GM19239 (cell line): ENCODE measurements at regions not wholly inside any gene's neighbourhood (a gene's known extent, or its start where the extent isn't known, plus 50 kb on each side); places are given as distances from the start of the nearest gene placed in this dataset.
"Not testable (repeated sequence)": the region's sequence is repeated elsewhere in the genome, so short reads cannot be mapped to it uniquely, and the experiment has no call there.

ENCODE experiments used
- DNase-seq: peaks from one replicate; pipeline ENCODE4 v3.0.0; 2011; ENCODE audit warnings: low spot score; ENCODE audit not compliant: insufficient read length
- FAIRE-seq: peaks from 2 replicates; lab custom pipeline; 2011; peaks lifted over from hg19 to GRCh38; lab: Jason Lieb, UNC

GRCh38 chr19:5290336-5291262, 50.0 kb downstream of the PTPRS start:
- no peak for FAIRE-seq
- no peak for DNase-seq

GRCh38 chr19:5289060-5289990, 51.3 kb downstream of the PTPRS start:
- DNase-seq (no peak), FAIRE-seq (no peak)

GRCh38 chr19:5288347-5288739, 52.3 kb downstream of the PTPRS start:
- FAIRE-seq, result no peak
- DNase-seq, result no peak

- DNase-seq, result no peak
- no peak for FAIRE-seq
Observed at GRCh38 chr19:5287066-5287465, 53.5 kb downstream of the PTPRS start.

GRCh38 chr19:5286465-5287029, 54.1 kb downstream of the PTPRS start:
- no peak for FAIRE-seq
- DNase-seq, result no peak

GRCh38 chr19:5285955-5286354, 54.7 kb downstream of the PTPRS start:
- no peak for DNase-seq
- no peak for FAIRE-seq

- FAIRE-seq (no peak), DNase-seq (no peak)
Observed at GRCh38 chr19:5285311-5285710, 55.3 kb downstream of the PTPRS start.

- DNase-seq (no peak), FAIRE-seq (no peak)
Observed at GRCh38 chr19:5282901-5283300, 57.7 kb downstream of the PTPRS start.

GRCh38 chr19:5281588-5281987, 59.0 kb downstream of the PTPRS start:
- FAIRE-seq (no peak), DNase-seq (no peak)

GRCh38 chr19:5275668-5276067, 64.9 kb downstream of the PTPRS start:
- not testable (repeated sequence) for FAIRE-seq, DNase-seq

- FAIRE-seq (no peak), DNase-seq (no peak)
Observed at GRCh38 chr19:5273782-5274181, 66.8 kb downstream of the PTPRS start.

GRCh38 chr19:5271145-5271544, 69.5 kb downstream of the PTPRS start:
- no peak for DNase-seq

GRCh38 chr19:5269926-5270325, 70.7 kb downstream of the PTPRS start:
- DNase-seq (no peak), FAIRE-seq (no peak)

More at GRCh38 chr19:5271145-5271544, 69.5 kb downstream of the PTPRS start:
- no peak for FAIRE-seq

- FAIRE-seq (no peak), DNase-seq (no peak)
Observed at GRCh38 chr19:5269279-5269678, 71.3 kb downstream of the PTPRS start.

- no peak for DNase-seq
- FAIRE-seq, result no peak
Observed at GRCh38 chr19:5268801-5269200, 71.8 kb downstream of the PTPRS start.

- no peak for DNase-seq
- FAIRE-seq, result no peak
Observed at GRCh38 chr19:5265260-5265659, 75.4 kb downstream of the PTPRS start.

- FAIRE-seq, result no peak
Observed at GRCh38 chr19:5264453-5264852, 76.2 kb downstream of the PTPRS start.

GRCh38 chr19:5263615-5264014, 77.0 kb downstream of the PTPRS start:
- FAIRE-seq (no peak), DNase-seq (no peak)

More at GRCh38 chr19:5264453-5264852, 76.2 kb downstream of the PTPRS start:
- no peak for DNase-seq

GRCh38 chr19:5262721-5263120, 77.9 kb downstream of the PTPRS start:
- DNase-seq (no peak), FAIRE-seq (no peak)

GRCh38 chr19:5261156-5261890, 79.3 kb downstream of the PTPRS start:
- DNase-seq (no peak), FAIRE-seq (no peak)
